BE2C (cell line): ENCODE measurements at regions not wholly inside any gene's neighbourhood (a gene's known extent, or its start where the extent isn't known, plus 50 kb on each side); places are given as distances from the start of the nearest gene placed in this dataset.

Experiments used
- DNase-seq: peaks from one replicate; pipeline ENCODE4 v3.0.0-alpha.2; 2020
- H3K27me3 ChIP-seq: fragments of 250-450 bp; sonication (Bioruptor Pico); 2 replicates; pipeline ENCODE4 v1.5.1; 2020; ENCODE audit warnings: mild to moderate bottlenecking
- H3K36me3 ChIP-seq: fragments of 250-450 bp; sonication (Bioruptor Pico); 2 replicates; pipeline ENCODE4 v1.5.1; 2020; ENCODE audit warnings: mild to moderate bottlenecking
- H3K4me1 ChIP-seq: fragments of 250-450 bp; sonication (Bioruptor Pico); 2 replicates; pipeline ENCODE4 v1.5.1; 2020
- H3K4me3 ChIP-seq: 2 replicates; pipeline ENCODE4 v1.5.1; 2011; ENCODE audit warnings: low read depth, low read length
- H3K9me3 ChIP-seq: fragments of 250-450 bp; sonication (Bioruptor Pico); 2 replicates; pipeline ENCODE4 v1.5.1; 2020
- CTCF ChIP-seq: IDR thresholded peaks from 2 replicates; pipeline ENCODE4 v1.5.1; 2012; ENCODE audit warnings: mild to moderate bottlenecking, low read depth, low read length

- Histone ChIP-seq H3K4me1 (no peaks in the 10 kb centered on the region), H3K4me3 (no peak overlapping the region), H3K36me3 (no peaks in the 10 kb centered on the region), H3K9me3 (no peaks in the 10 kb centered on the region), H3K27me3 (no peaks in the 10 kb centered on the region)
- no peak for TF ChIP-seq CTCF
- DNase-seq, result no peak
These were observed 106.7 kb upstream of the IER5L start for GRCh38 chr9:129284607-129285291.

GRCh38 chr9:129283705-129284606 is 105.9 kb upstream of the IER5L start:
- Histone ChIP-seq H3K4me3 (no peak overlapping the region), H3K36me3 (no peaks in the 10 kb centered on the region), H3K9me3 (no peaks in the 10 kb centered on the region), H3K4me1 (no peaks in the 10 kb centered on the region), H3K27me3 (no peaks in the 10 kb centered on the region)
- DNase-seq, result no peak
- TF ChIP-seq CTCF, result no peak

- Histone ChIP-seq H3K9me3 (no peaks in the 10 kb centered on the region), H3K27me3 (no peaks in the 10 kb centered on the region), H3K4me3 (no peak overlapping the region), H3K4me1 (peaks cover 4% of the 10 kb centered on the region; the same call in 1 of the 2 replicates), H3K36me3 (no peaks in the 10 kb centered on the region)
- TF ChIP-seq CTCF, result no peak
- no peak for DNase-seq
These were observed 105.2 kb upstream of the IER5L start for GRCh38 chr9:129283291-129283691.

- no peak for TF ChIP-seq CTCF
- Histone ChIP-seq H3K4me1 (peaks cover 7% of the 10 kb centered on the region; the same call in 1 of the 2 replicates), H3K9me3 (no peaks in the 10 kb centered on the region), H3K36me3 (no peaks in the 10 kb centered on the region), H3K27me3 (no peaks in the 10 kb centered on the region), H3K4me3 (no peak overlapping the region)
- DNase-seq, result no peak
These were observed 104.7 kb upstream of the IER5L start for GRCh38 chr9:129282731-129283211.

- Histone ChIP-seq H3K4me3 (no peak overlapping the region), H3K27me3 (no peaks in the 10 kb centered on the region), H3K36me3 (no peaks in the 10 kb centered on the region), H3K4me1 (peaks cover 7% of the 10 kb centered on the region; the same call in 1 of the 2 replicates), H3K9me3 (no peaks in the 10 kb centered on the region)
- DNase-seq, result no peak
- TF ChIP-seq CTCF, result no peak
These were observed 104.2 kb upstream of the IER5L start for GRCh38 chr9:129282272-129282671.
